ENCODE measurements at regions not wholly inside any gene's neighbourhood (a gene's known extent, or its start where the extent isn't known, plus 50 kb on each side); places are given as distances from the start of the nearest gene placed in this dataset.

DNA sequence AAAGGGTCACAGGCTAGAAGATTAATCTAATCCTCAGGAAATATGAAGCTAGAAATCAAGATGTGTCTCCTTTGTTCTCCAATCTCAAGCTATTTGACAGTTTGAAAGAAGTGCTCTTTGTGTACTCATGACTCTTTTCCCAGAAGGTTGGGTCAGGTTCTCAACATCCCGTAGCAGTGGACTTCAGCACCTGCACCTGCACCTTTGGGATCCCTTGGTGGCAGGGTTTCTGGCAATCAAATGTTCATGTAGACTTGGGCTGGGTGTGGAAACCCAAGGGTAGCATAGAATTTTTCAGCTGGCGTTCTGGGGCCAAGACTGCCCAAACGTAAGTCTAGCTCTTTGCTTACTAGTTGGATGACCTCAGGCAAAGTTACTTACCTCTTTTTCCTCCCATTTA lies 134.4 kb downstream of the ADRA2A start:
- ChIA-PET RAD21 (ENCODE audit: unreplicated experiment) (no interaction called here), CTCF (interaction anchor here (0.7 to 1.1 kb wide), 4 partner anchors 10 to 1133 kb away, joined by 3 to 4 read pairs (median 3); no protein-coding TSS in a partner anchor), POLR2A (no interaction called here), SMC1A (ENCODE audit: uncharacterized antibody, unreplicated experiment) (interaction anchor here (0.6 kb wide), 1 partner anchor 78 kb away, joined by 3 read pairs; no protein-coding TSS in a partner anchor)
- no peak overlapping the region for H3K4me3 ChIP-seq
- H3K79me2 ChIP-seq (ENCODE audit: control insufficient read depth, insufficient read depth, low read length) = no peaks in the 10 kb centered on the region
- DNase-seq (ENCODE audit: low read depth, low spot score) (no peak), ATAC-seq (no peak), FAIRE-seq (no peak)
- BruUV-seq (replicated peaks) = no TSS peak
- in situ Hi-C loops (cut with MboI) = no loop called here
- H2AFZ ChIP-seq (ENCODE audit: control insufficient read depth, low read depth, low read length) = no peak overlapping the region
- no peaks in the 10 kb centered on the region for H3K36me3 ChIP-seq (ENCODE audit: control insufficient read depth in 2 of 2, insufficient read depth in 2 of 2, low read length in 1 of 2)
- no peak overlapping the region for H3K4me2 ChIP-seq (ENCODE audit: control insufficient read depth, insufficient read depth)
- TF ChIP-seq, protein P1, sequence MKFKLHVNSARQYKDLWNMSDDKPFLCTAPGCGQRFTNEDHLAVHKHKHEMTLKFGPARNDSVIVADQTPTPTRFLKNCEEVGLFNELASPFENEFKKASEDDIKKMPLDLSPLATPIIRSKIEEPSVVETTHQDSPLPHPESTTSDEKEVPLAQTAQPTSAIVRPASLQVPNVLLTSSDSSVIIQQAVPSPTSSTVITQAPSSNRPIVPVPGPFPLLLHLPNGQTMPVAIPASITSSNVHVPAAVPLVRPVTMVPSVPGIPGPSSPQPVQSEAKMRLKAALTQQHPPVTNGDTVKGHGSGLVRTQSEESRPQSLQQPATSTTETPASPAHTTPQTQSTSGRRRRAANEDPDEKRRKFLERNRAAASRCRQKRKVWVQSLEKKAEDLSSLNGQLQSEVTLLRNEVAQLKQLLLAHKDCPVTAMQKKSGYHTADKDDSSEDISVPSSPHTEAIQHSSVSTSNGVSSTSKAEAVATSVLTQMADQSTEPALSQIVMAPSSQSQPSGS (IDR thresholded peaks at IDR 0.05; ENCODE audit: low read length) = no peak
- TF ChIP-seq NR2F1 (conservative IDR thresholded peaks at IDR 0.05) (no peak), JUND (IDR thresholded peaks at IDR 0.05; ENCODE audit: low read depth, low read length) (no peak), NFYB (IDR thresholded peaks at IDR 0.05; ENCODE audit: insufficient read depth, low read depth, low read length) (no peak), HCFC1 (IDR thresholded peaks at IDR 0.05; ENCODE audit: low read length) (no peak), ZNF207 (IDR thresholded peaks at IDR 0.05; ENCODE audit: borderline replicate concordance) (no peak), CREM (IDR thresholded peaks at IDR 0.05; ENCODE audit: low read depth) (no peak)
- TF ChIP-seq, protein P2, sequence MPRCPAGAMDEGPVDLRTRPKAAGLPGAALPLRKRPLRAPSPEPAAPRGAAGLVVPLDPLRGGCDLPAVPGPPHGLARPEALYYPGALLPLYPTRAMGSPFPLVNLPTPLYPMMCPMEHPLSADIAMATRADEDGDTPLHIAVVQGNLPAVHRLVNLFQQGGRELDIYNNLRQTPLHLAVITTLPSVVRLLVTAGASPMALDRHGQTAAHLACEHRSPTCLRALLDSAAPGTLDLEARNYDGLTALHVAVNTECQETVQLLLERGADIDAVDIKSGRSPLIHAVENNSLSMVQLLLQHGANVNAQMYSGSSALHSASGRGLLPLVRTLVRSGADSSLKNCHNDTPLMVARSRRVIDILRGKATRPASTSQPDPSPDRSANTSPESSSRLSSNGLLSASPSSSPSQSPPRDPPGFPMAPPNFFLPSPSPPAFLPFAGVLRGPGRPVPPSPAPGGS (IDR thresholded peaks at IDR 0.05; ENCODE audit: borderline replicate concordance, insufficient read depth, low read depth, low read length, poor library complexity, severe bottlenecking) = no peak
- H3K4me1 ChIP-seq (ENCODE audit: control insufficient read depth, insufficient read depth, low read length) = no peaks in the 10 kb centered on the region
- 0% methylated on average over 3 of the region's 3 CpGs for WGBS (ENCODE audit: insufficient coverage, insufficient replicate concordance, low lambda C conversion rate, missing lambda C conversion rate)
- intact Hi-C loops (cut with micrococcal nuclease; ENCODE audit: unreplicated experiment) = no loop called here
- H3K9ac ChIP-seq (ENCODE audit: control insufficient read depth, insufficient read depth, low read length) = no peak overlapping the region
- H3K9me3 ChIP-seq (replicated peaks; ENCODE audit: control insufficient read depth, insufficient read depth, low read length) = no peaks in the 10 kb centered on the region
- no peak overlapping the region for H3K27ac ChIP-seq (ENCODE audit: control insufficient read depth, insufficient read depth)
- H4K20me1 ChIP-seq (ENCODE audit: control insufficient read depth, insufficient read depth) = no peaks in the 10 kb centered on the region; the same call in 1 of the 2 replicates
- H3K27me3 ChIP-seq (replicated peaks in 1 of 2; ENCODE audit: control insufficient read depth in 2 of 2, insufficient read depth in 2 of 2, low read length in 1 of 2) = no peaks in the 10 kb centered on the region
